ENCODE measurements at regions not wholly inside any gene's neighbourhood (a gene's known extent, or its start where the extent isn't known, plus 50 kb on each side); places are given as distances from the start of the nearest gene placed in this dataset.
A peak's percentile ranks its signal among the peaks of the same experiment; 100 is the strongest.
"Not testable (repeated sequence)": the region's sequence is repeated elsewhere in the genome, so short reads cannot be mapped to it uniquely, and the experiment has no call there.

DNA sequence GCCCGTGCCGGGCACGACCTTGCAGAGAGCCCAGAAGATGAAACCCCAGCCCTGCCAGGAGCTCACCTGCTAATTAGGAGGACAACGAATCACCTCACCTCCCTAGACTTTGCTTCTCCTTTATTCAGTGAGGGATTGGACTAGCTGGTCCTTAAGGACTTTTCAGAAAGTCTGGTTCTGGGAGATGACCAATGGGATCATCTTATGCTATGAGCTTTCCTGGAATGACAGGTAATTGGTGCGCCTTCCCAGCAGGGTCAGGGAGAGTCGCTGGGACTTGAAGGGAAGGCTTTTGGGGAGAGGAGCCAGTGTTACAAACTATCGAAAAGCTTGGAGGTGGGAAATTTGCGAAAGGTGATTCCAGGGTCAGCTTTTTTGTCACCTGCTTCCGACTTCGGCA is 159.1 kb downstream of the KLRB1 start:
- DNase-seq: not testable (repeated sequence)

DNA sequence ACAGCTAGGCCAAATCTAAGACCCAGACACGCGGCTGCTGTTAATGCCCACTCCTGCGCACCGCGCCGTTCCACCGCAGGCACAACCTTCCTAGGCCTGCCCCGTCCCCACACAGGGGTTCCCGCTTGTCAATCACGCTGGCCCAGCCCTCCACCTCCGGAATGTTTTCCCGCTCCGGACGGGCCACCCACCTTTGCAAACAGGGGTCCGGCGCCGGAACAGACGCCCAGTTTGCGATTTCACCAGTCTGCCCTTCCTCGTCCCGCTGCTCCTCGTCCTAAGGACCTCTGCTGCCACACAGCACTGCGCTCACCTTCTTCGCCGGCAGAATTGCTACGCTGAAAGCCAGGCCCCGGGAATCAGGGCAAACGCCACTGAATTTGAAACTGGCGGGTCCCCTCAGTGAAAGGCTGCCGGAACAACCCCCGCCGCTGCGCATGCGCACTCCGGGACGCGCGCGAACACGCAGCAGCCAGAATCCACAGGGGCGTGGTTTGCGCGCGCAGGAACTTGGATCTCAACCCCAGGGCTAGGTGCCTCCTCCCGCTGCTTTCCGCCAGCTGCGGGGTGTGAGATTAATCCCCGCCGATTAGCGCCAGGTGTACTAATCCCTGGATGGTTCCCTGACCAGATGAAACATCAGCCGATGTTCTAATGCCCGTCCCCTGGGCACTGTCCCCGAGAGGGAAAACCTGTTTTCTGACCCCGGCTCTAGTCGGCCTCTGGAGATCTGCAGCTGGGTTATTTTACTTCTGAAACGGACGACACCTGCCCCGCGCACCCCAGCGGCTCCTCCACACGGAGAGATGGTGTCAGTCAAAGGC is 159.7 kb downstream of the KLRB1 start:
- peak; percentile 81 for DNase-seq

DNA sequence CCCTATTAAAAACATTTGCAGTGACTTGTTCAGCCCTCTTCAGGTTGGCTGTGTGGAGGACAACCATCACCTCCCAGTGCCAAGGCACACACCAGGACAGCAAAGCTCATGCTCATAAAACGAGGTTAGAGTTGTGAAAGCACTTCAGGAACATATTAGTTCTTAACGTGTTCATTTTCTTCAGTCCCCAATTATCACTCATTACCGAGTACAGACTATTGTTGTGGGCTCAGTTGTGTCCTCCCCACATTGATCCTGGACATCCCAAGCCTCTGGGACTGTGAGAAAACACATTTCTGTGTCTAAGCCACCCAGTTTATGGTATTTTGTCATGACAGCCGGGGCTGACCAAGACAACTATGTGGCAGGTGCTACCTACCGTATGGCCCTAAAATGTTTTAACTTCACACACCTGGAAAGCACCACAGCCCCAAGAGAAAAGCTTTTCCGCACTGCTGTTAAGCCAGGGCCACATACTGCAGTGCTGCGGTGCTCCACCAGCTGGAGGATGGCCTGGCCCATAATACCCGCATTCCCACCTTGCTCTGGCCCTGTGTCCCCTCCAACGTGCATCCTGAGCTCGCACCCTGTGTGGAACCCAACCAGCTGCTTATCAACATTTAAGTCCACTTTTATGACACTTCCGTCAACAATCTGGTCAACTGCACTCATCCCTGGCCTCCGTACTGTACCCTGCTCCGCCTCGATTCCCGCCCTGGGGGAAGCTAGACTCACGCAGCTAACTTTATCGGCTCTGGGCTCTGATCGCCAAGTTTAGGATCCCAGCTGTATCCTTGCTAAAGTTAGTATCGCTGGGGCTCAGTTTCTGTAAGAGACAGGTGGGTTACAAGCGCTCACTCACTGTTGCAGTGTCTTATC is 160.6 kb downstream of the KLRB1 start:
- not testable (repeated sequence) for DNase-seq

DNA sequence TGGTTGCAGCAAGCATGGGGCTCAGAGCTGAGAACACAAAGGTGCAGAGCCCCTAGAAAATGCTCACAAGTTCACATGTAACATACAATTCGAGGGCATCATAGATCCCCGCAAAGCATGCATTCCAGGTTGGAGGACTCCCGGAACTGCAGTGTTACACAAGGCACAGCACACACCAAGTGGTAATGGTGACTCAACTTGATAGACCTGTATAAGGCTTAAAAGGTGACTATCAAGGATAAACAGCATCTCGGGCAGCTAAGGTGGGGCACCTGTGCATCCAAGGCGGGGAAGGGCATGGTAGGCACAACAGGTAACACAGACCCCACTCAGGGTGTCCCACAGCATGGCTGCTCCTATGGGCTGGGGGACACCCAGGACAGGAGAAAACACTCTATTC is 167.3 kb downstream of the KLRB1 start:
- not testable (repeated sequence) for DNase-seq

DNA sequence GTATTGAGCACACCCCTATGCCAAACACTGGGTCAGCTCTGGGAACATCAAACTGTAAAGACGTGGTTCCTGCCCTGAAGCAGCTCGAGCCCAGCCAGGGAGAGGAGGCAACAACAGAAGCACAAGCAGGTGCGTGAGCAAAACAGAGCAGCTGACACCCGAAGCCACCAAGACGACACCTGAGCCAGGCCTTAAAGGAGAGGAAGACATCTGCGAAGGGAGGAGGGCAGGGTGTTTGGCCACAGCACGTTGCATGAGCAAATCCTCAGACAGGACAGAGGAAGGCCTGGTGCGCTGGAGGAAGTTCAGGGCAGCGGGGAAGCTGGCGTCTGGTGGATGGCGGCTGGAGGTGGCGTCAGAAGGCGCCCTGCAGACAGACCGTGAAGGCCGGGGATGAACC is 172.0 kb downstream of the KLRB1 start:
- DNase-seq: not testable (repeated sequence)

DNA sequence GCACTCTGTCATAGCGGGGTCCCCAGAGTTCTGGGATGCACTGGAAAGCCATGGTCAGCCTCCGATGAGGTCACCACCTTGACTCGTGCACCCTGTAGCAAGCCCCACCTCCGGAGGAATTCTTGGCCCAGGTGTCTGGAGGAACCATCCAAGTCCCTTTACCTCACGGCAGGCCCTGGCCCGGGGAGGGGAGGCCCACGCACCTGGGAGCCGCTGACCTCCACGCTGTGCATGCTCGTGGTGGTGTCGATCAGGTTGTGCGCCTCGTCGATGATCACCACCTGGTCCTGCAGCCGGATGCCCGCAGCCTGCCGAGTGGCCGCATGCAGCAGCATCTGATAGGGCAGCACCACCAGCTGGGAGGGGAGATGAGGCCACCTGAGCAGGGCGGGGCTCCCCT is 177.3 kb downstream of the KLRB1 start:
- DNase-seq: not testable (repeated sequence)

DNA sequence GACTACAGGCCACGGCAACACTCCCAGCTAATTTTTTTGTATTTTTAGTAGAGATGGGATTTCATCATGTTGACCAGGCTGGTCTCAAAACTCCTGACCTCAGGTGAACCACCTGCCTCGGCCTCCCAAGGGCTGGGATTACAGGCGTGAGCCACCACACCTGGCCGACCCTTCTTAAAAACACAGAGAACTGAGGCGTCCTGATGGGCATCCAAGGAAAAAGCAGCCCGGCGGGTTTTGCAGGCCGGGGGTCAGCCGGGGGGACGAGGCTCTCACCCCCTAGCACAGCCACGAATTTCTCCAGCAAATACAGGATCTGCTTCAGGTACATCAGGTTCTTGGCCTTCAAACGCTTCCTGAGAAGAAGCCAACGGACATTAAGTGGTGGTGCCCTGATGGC is 178.9 kb downstream of the KLRB1 start:
- not testable (repeated sequence) for DNase-seq

DNA sequence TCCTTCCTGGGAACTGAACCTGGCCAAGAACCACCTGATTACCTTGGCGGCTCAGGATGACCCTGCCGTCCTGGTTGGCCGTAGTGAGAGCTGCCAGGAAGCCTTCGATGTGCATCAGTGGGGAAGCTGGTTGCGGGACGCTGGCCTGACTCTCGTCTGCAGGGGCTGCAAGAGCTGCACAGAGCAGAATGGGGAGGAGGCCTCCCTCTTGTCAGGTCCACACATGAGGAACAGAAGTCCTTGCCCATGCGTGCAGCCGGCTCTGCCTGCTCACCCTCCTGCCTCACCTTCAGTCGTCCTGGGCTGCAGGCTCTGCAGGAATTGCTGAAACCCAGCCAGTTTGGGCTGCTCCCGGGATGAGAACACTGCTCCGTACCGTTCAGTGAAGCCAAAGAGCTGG is 182.3 kb downstream of the KLRB1 start:
- DNase-seq: not testable (repeated sequence)

DNA sequence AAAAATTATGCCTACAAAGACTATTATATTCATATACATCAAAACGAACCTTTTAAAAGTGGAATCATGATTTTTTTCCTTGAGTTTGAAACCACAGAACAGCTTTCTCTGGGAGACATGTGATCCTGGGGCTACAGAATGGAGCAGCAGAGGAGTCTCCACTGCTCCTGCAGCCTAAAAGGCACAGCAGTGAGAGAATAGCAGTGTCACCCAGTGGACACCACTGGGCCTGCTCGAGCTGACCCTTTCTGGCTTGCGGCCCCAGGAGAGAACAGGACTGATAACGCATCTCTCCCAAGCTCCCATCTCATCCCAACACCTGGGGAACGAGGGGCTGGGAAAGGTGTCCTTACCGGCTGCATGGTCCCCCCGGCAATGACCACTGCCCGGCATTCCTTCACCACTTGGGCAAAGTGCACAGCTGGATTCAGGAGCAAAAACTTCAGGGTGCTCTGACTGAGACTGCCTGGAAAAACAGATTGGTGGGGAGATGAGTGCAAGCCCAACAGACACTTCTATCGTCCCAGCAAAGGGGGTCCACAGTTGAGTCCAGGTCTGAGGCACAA is 183.5 kb downstream of the KLRB1 start:
- DNase-seq: not testable (repeated sequence)

DNA sequence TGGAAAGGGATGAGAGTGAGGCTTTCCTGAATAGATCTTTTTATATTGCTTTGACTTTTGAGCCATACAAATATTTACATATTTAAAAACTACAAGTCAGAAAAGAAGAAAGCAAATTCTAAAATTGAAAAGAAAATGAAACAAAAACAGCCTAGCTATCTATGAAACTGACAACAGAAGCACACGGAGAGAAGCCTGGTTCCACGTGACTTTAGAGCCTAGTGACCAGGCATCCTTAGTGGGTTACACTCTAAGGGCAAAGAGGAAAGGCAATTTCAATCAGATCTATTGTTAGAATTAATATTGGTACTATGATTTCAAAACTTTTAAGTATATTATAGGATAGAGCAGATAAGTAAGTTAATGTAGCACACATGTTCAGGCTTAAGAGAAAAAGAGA is 185.0 kb downstream of the KLRB1 start:
- not testable (repeated sequence) for DNase-seq

DNA sequence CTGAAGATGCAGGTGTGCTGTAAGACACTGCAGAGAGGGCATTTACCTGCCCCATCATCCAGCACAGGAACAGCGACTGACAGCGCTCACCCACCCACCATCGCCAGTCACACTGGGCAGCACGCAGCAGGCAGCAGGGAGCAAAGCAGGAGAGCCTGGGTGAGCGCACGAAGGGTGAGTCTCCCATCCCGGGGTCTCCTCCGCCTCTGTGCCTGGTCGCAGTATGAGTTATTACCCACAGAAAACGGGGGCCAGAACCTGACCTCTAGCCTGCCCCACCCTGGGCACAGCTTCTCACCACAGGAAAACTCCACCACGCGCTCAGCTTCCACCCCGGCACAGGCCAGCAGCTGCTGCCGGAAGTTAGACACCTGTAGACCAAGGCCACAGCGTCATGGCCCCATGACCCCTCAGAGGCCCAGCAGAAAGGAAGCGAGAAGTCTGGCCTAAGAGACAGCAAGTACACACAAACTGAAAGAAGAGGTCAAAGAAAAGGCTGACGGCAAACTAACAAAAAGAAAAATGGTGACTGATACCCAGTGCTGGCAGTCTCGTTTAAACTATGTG is 186.1 kb downstream of the KLRB1 start:
- not testable (repeated sequence) for DNase-seq

DNA sequence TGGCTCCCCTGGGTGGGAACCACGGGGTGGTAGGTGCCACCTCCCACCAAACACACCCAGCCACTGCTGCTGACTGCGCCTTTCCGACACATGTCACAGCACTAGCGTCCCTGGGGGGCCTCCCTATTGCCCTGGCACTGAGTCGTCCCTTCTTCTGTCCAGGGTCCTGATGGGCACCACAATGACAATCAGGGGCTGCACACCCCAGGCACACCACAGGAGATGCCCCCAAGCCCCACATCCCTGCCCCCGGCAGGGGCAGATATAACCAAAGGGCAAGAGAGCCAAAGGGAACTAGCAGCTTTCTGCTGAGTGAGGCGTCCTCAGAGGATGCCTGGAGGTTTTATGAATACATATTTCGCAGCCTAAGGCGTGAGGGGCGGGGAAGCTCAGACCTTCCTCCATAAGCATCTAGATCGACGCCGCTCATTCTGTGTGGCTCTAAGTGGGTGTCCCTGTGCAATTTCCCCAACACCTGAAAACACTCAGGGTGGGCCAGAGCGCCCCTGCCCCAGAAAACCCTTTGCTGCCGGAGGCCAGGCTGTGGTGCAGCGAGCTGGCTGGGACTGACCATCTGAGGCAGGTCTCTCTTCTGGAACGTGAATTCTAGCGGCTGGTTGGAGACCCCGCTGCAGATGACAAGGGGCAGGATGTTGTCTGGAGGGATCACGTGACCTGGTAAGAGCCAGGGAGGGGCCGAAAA is 186.7 kb downstream of the KLRB1 start:
- not testable (repeated sequence) for DNase-seq

DNA sequence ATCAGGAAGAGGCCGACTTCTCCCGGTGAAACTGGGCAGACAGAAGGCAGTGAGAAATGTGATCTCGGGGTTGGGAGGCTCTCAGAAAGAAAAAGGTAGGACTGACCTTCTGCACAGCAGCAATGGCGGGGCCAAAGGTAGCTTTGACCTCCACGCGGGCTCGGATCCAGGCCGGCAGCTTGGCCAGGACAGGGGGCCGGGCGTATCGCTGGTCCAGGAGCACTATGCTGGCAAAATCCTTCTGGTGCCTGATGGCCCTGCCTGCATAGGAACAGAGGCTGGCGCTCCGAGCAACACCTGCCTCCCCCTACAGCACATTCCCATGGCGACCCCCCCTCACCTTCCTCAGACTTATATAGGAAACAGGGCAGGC is 189.1 kb downstream of the KLRB1 start:
- not testable (repeated sequence) for DNase-seq

DNA sequence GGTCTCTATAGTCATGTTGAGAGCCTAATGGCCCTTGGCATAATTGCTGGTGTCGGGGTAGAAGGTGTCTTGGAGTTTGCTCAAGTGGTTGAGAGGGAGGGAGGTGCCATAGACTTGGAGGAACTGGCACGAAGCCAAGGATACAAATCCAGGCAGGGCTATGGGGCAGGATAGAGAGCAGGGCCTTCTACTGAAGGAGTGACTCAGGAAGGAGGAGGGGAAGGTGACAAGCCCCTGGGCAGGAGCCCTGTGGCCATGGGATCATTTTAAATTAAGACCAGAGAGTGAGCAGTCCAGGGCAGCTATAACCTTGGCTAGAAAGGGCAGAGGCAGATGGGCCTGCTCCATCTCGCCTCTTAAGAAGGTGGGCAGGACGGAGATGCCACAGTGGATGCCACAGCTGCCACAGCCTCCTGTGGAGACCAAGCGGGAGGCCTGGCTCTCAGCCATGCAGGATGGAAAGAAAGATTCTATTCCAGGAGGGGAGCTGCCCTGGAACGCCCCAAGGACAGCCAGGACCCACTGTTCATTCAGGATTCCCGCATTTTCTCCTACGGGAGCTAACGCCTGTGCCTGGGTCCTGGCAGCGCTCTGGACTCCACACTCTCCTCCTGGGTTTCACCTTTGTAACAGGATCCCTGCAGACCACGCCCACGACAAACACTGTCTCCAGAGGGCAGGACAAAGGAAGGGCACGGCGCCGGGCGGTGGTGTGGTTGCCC is 189.6 kb downstream of the KLRB1 start:
- DNase-seq: not testable (repeated sequence)

DNA sequence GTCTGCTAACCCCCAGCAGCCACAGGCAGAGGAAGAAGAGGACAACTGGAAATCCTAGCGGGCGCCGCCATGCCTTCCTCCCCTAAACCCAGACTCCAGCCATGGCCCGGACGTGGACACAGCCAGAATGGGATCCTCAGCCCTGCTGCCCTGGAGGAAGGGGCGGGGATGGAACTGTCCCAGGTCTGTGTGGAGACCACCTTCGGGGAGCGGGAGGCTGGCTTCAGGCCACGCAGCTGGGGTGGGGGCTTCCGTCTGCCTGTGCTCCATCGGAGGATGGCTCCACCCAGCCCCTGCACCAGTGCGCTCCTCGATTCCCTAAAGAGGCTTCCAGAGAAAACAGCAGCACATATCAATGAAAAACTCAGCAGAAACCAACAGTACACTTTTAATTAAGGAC is 190.4 kb downstream of the KLRB1 start:
- DNase-seq: not testable (repeated sequence)

DNA sequence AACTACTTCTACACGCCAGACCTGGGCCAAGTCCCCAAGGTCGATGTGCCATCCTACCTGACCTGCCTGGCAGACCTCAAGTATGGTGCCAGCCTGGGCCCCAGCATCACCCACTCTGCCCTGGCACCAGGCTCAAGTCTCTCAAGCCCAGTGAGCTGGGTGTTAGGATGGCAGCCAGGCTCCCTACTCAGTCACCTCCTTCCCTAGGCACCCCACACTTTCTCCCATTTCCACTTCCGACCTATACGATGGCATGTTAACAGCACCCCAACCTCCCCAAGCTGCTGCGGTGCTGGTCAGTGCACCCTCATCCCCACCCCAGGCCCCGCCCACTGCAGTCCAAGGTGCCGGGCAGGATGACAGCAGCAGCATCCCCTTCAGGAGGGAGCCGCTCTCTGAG is 191.4 kb downstream of the KLRB1 start:
- not testable (repeated sequence) for DNase-seq

DNA sequence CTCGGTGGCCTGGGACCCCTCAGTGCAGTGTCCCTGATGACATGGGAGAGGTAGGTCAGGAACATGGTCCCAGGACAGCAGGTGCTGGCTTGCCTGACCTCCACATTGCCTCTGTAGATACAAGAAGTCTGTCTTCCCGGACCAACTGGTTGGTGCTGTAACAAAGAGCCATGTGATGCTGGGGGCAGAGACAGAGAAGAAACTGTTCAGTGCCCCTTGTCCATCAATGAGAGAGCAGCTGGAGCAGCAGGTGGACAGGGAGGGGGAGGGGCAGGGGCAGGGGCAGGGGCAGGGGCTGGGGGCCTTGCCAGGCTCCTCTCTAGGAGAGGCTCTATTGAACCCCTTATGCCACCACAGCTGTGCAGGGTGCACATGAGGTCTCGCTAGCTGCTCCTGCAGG is 191.8 kb downstream of the KLRB1 start:
- DNase-seq: not testable (repeated sequence)

DNA sequence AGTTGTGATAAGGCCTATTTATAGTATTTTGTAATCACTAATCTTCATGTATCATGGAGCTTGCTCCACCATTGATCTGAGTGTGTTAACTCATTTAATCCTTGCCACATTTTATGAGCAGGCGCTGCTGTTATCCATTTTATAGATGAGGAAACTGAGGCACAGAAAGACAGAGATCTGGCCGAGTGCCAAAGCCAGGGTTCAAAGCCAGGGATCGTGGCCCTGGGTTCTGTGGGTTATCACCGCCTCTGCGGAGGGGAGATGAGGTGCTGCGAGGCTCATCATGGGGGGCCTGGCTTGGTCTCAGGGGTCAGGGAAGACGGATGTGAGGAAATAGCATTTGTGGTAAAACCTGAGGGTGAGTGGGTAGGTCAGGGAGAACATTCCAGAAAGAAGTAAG is 193.9 kb downstream of the KLRB1 start:
- not testable (repeated sequence) for DNase-seq

DNA sequence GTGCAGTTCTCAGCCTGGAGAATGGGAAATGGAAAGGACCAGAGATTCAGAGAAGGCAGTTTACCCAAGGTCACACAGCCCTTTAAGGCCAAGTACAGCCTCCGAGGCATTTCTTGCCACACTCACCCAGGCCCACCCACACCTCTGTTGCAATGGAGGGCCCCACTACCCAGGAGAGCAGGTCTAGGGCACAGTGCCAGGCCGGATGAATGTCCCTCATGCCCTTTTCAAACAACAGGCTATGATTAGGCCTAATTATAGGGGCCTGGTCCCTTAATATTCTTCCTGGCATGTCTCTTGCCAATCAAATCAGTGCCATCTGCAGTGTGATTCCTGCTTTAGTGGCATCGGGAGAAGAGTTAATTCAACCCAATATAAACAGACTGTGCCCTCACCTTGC is 195.3 kb downstream of the KLRB1 start:
- not testable (repeated sequence) for DNase-seq

DNA sequence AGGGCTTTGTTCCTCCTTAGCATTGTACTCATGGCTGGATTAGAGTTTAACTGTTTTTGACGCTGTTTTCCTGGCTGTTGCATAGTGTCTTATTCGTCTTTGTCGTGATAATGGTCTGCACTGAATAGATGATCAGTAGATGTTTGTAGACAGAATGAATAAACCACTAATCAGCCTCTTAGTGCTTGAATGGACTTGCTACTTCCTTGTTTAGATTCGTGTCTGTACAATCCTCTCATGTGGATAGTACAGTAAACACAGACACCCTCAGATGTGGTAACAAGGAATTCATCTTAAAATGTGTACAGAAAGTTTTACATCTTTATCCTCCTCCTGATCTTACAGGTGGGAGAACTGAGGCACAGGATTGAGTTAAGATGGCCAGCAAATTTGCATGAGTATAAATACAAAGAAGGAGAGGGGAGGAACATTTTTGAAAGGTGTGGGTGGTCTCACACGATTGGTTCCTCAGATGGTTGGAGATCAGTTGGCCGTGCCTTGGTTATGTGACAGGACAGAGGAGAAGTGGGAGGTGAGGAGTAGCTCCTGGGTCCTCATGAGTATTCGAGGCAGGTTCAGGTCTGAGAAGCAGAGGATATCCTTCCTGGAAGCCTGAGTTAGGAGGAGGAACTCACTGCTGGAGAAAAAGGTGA is 196.0 kb downstream of the KLRB1 start:
- DNase-seq: not testable (repeated sequence)

DNA sequence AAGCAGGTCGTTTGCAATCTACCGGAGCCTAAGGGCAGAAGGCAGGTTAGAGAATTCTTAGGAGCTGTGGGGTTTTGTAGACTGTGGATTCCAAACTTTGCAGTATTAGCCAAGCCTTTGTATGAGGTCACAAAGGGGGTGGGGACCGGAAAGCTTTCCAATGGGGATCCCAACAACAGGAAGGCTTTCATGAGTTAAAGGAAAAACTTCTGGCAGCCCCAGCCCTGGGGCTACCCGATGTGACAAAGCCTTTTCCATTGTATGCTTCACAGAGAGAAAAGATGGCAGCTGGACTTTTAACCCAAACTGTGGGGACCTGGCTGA is 199.2 kb upstream of the PZP start:
- DNase-seq: not testable (repeated sequence)
